ENCODE measurements at regions not wholly inside any gene's neighbourhood (a gene's known extent, or its start where the extent isn't known, plus 50 kb on each side); places are given as distances from the start of the nearest gene placed in this dataset.

GRCh38 chr3:94887065-94887464 is 824.2 kb downstream of the NSUN3 start:
- intact Hi-C loops (cut with micrococcal nuclease; ENCODE audit: unreplicated experiment): no loop called here
- Histone ChIP-seq H3K4me3 (ENCODE audit: low read depth, low read length, poor library complexity, severe bottlenecking) (no peak overlapping the region), H3K27ac (ENCODE audit: low read depth, low read length, poor library complexity, severe bottlenecking) (no peak overlapping the region), H3K36me3 (ENCODE audit: insufficient read depth, low read length, poor library complexity, severe bottlenecking) (no peaks in the 10 kb centered on the region), H3K27me3 (replicated peaks; ENCODE audit: insufficient read depth, low read depth, low read length, poor library complexity) (no peaks in the 10 kb centered on the region), H3K9me3 (ENCODE audit: low read depth, low read length, poor library complexity, severe bottlenecking) (peaks cover 16% of the 10 kb centered on the region), H3K4me1 (ENCODE audit: insufficient read depth, low read length, poor library complexity, severe bottlenecking) (no peaks in the 10 kb centered on the region)
- ChIA-PET POLR2A (ENCODE audit: low non-redundant PET) (no interaction called here), CTCF (no interaction called here)
- TF ChIP-seq CTCF (conservative IDR thresholded peaks at IDR 0.05; ENCODE audit: low read depth, low read length): no peak
- no peak for TF ChIP-seq EZH2 (IDR thresholded peaks at IDR 0.05; ENCODE audit: borderline replicate concordance, low read depth, low read length, poor library complexity, severe bottlenecking)
- DNase-seq (ENCODE audit: low spot score): no peak
- BruUV-seq (replicated peaks): no TSS peak

GRCh38 chr3:94896994-94897393 is 834.1 kb downstream of the NSUN3 start:
- H3K4me3 ChIP-seq (ENCODE audit: low read depth, low read length, poor library complexity, severe bottlenecking): no peak overlapping the region
- TF ChIP-seq CTCF (conservative IDR thresholded peaks at IDR 0.05; ENCODE audit: low read depth, low read length) (no peak), EZH2 (IDR thresholded peaks at IDR 0.05; ENCODE audit: borderline replicate concordance, low read depth, low read length, poor library complexity, severe bottlenecking) (no peak)
- H3K4me1 ChIP-seq (ENCODE audit: insufficient read depth, low read length, poor library complexity, severe bottlenecking): no peaks in the 10 kb centered on the region
- intact Hi-C loops (cut with micrococcal nuclease; ENCODE audit: unreplicated experiment): no loop called here
- no TSS peak for BruUV-seq (replicated peaks)
- no peaks in the 10 kb centered on the region for H3K9me3 ChIP-seq (ENCODE audit: low read depth, low read length, poor library complexity, severe bottlenecking)
- CTCF ChIA-PET: no interaction called here
- POLR2A ChIA-PET (ENCODE audit: low non-redundant PET): no interaction called here
- H3K36me3 ChIP-seq (ENCODE audit: insufficient read depth, low read length, poor library complexity, severe bottlenecking): no peaks in the 10 kb centered on the region
- H3K27me3 ChIP-seq (replicated peaks; ENCODE audit: insufficient read depth, low read depth, low read length, poor library complexity): no peaks in the 10 kb centered on the region
- no peak overlapping the region for H3K27ac ChIP-seq (ENCODE audit: low read depth, low read length, poor library complexity, severe bottlenecking)
- DNase-seq (ENCODE audit: low spot score): no peak

GRCh38 chr3:94904156-94904674 is 841.4 kb downstream of the NSUN3 start:
- intact Hi-C loops (cut with micrococcal nuclease; ENCODE audit: unreplicated experiment): no loop called here
- TF ChIP-seq CTCF (conservative IDR thresholded peaks at IDR 0.05; ENCODE audit: low read depth, low read length) (no peak), EZH2 (IDR thresholded peaks at IDR 0.05; ENCODE audit: borderline replicate concordance, low read depth, low read length, poor library complexity, severe bottlenecking) (no peak)
- no peak overlapping the region for H3K4me3 ChIP-seq (ENCODE audit: low read depth, low read length, poor library complexity, severe bottlenecking)
- ChIA-PET POLR2A (ENCODE audit: low non-redundant PET) (no interaction called here), CTCF (no interaction called here)
- no peaks in the 10 kb centered on the region for H3K27me3 ChIP-seq (replicated peaks; ENCODE audit: insufficient read depth, low read depth, low read length, poor library complexity)
- H3K36me3 ChIP-seq (ENCODE audit: insufficient read depth, low read length, poor library complexity, severe bottlenecking): no peaks in the 10 kb centered on the region
- no TSS peak for BruUV-seq (replicated peaks)
- no peak overlapping the region for H3K27ac ChIP-seq (ENCODE audit: low read depth, low read length, poor library complexity, severe bottlenecking)
- H3K9me3 ChIP-seq (ENCODE audit: low read depth, low read length, poor library complexity, severe bottlenecking): peaks cover 10% of the 10 kb centered on the region
- DNase-seq (ENCODE audit: low spot score): no peak
- no peaks in the 10 kb centered on the region for H3K4me1 ChIP-seq (ENCODE audit: insufficient read depth, low read length, poor library complexity, severe bottlenecking)

Measured in A673 (cell line).